HG03342 (cell line): ENCODE measurements at regions not wholly inside any gene's neighbourhood (a gene's known extent, or its start where the extent isn't known, plus 50 kb on each side); places are given as distances from the start of the nearest gene placed in this dataset.
"Not testable (repeated sequence)": the region's sequence is repeated elsewhere in the genome, so short reads cannot be mapped to it uniquely, and the experiment has no call there.

Experiments
- ATAC-seq: cut with Tn5 transposase; IDR thresholded peaks from one replicate; pipeline ENCODE4 v1.9.1; 2021; ENCODE audit warnings: mild to moderate bottlenecking, moderate library complexity; ENCODE audit not compliant: unreplicated experiment

DNA sequence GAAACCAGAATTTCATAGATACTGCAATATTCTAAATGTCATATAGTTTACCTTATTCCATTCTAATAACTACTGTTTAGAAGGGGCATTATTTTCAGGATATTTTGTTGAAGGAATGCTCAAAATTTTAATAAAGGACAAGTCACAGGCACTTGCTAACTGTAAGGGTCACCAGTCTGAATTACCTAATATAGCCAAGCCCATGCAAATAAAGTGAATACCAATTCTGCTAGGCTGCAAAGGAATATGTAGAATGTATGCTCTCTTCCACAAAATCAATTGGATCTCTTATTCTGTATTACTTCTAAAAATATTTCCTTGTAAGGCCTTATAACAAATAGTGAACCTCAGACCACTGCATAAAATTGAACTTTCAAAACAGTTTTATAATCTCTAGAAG is 52.3 kb upstream of the FAT4 start:
- no peak for ATAC-seq

DNA sequence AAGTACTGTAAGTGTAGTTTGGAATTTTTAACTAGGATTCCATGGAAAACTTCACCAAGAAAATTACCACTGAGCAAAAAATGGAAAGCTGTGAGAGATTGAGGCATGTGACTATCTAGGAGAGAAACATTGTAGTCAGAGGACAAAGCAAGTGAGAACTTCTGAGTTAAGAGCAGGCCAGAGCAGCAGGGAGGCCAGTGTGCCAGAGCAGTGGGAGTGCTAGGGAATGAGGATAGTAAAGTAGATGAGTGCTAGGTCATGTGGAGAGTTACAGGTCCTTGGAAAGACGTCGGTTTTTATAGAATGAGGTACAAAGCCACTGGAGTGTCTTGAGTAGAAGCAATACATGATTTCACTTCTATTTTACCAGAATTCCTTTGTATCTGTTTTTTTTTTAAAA is 52.7 kb upstream of the FAT4 start:
- ATAC-seq = no peak

DNA sequence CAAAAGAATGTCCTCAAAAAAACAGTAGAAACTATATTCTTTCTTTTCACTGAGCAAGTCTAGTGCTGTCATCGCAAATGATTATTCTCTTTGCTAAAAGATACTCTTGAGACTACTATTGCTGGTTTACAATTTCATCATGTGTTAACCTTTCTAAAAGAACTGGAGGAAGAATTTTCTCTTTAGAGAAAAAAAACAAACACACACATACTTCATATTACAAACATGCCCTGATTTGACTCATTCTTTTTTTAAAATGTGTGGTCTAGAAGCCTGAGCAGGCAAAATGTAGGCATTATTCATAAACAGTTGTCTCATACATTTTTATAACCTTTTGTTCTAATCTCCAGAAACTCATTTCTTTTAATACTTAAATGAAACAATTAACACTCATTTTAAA is 60.6 kb upstream of the FAT4 start:
- ATAC-seq = no peak

DNA sequence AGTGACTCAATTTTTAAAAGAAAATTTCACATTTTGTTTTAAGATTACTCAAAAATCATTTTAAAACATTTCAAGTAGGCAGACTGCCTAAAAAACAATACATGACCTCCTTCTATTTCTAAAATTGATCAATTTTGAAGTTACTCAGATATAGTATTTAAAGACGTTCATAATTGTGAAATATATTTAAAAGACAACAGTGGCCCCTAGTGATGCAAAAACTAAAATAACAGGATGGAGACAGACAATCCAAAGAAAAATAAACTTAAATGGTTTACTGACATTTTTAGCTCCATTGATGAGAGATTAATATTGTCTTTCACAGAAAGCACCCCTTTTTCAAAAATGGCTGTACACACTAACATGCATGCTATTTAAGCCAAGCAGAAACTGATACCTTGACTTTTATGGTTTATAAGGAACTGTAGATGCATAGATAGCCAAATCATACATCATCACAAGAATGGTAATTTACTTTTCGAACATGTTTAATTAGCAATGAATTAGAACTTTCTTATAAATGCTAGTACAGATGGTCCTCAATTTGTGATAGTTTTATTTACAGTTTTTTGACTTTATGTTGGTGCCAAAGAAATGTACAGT is 69.8 kb upstream of the FAT4 start:
- no peak for ATAC-seq

DNA sequence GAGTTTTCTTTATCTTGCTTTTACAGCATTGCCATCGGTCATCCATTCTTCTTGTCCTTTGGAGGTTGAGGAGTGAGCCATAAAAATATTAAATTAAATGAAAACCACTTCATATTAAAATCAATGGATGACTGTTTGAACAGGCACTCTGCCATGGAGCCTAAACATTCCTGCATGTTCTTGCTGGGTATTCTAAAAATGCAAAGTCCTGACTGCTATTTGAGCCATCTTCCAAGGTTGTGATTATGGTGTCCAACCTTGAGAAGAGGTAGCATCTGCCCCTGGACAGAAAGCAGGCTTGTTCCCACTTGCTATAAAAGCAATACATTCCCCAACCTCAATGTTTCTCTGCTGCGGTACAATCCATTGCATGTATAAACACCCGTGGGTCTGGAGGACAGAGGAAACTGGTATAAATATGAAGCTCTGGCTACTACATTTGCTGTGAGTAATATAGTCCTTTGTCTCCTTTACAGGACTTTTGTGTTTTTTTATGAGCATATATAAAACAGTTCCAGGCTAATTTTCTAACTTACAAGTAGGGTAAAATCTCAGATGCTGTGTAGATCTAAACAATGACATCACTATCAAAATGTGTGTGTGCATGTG is 70.9 kb upstream of the FAT4 start:
- no peak for ATAC-seq

DNA sequence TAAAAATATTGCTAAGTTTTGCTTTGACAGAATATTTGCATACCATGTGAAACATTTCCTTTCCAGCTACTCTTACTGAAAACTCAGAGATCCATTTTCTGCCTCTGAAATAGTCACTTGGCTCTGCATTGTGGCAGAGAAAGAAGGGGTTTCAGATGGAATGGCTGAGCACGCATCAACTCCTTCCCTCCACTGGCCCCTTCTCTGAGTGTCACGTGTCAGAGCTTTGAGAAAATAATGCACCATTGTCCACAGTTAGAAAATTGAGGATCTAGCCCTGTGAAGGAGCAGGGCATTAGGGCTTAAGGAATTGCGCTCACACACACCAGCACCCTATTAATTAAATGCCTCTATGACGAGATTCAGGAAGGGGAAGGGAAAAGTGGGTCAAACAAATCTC is 78.8 kb upstream of the FAT4 start:
- ATAC-seq = no peak

DNA sequence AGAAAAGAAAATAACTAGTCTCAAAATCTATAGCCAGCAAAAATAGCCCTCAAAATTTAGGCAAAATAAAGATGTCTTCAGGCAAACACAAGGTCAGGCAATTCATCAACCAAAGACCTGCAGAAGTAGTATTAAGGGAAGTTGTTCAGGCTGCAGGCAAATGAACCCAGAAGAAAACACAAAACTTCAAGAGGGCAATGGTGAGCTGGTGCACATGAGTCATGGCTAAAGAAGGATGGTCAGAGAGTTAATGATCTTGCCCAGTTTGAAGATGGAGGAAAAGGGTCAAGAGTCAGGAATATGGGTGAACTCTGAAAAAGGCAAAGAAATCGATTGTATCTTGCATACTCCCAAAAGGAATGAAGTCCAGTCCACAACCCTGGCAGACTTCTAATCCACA is 83.1 kb upstream of the FAT4 start:
- ATAC-seq = no peak

DNA sequence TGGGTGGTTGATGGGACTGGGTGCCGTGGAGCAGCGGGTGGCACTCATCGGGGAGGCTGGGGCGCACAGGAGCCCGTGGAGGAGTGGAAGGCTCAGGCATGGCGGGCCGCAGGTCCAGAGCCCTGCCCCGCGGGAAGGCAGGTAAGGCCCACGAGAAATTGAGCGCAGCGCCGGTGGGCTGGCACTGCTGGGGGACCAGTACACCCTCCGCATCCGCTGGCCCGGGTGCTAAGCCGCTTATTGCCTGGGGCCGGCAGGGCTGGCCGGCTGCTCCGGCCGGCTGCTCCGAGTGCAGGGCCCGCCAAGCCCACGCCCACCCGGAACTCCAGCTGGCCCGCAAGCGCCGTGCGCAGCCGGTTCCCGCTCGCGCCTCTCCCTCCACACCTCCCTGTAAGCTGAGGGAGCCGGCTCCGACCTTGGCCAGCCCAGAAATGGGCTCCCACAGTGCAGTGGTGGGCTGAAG is 85.1 kb upstream of the FAT4 start:
- no peak for ATAC-seq

DNA sequence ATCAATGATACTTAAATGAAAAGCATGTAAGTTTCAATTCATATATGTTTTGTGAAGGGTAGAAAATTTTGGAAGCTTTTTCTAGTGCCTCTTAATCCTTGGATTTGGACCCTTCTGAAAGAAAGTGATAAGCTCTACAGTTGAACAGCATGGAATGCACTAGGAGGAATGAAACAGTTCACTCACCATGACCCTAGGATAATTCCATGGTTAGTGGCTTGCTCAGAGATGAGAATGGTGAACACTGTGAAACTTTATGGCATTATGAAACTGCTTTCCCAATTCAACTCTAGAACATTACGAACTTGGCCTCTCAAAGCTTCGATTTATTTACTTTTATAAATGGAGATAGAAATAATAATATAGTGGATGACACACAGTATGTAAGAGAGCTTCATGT is 88.9 kb upstream of the FAT4 start:
- ATAC-seq = no peak

DNA sequence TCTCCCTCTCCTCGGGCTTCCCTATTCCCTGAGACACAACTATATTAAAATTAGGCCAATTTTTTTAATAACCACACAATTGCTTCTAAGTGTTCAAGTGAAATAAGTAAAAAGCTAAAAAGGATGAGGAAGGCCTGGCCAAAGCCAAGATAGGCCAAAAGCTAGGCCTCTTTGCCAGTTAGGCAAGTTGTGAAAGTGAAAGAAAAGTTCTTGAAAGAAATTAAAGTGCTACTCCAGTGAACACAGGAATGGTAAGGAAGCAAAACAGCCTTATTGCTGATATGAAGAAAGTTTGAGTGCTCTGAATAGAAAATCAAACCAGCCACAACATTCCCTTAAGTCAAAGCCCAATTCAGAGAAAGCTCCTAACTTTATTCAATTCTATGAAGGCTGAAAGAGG is 114.2 kb upstream of the FAT4 start:
- ATAC-seq = no peak

DNA sequence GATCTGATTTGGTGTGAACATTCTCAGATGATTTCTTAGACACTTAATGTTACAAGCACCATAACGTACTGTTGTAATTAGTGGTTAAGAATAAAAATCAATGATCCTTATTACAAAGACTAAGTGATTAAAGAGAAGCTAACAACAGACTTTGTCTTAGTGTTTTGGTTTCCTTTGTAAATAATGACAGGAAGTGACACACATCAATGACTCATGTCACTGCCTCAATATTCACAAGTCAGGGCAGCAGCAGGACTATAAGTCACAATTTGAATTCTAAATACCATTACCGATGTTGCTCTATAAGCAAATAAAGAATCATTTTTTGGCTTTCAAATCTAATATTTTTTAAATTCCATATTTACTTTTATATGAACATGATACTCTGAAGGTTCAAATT is 115.8 kb upstream of the FAT4 start:
- no peak for ATAC-seq

DNA sequence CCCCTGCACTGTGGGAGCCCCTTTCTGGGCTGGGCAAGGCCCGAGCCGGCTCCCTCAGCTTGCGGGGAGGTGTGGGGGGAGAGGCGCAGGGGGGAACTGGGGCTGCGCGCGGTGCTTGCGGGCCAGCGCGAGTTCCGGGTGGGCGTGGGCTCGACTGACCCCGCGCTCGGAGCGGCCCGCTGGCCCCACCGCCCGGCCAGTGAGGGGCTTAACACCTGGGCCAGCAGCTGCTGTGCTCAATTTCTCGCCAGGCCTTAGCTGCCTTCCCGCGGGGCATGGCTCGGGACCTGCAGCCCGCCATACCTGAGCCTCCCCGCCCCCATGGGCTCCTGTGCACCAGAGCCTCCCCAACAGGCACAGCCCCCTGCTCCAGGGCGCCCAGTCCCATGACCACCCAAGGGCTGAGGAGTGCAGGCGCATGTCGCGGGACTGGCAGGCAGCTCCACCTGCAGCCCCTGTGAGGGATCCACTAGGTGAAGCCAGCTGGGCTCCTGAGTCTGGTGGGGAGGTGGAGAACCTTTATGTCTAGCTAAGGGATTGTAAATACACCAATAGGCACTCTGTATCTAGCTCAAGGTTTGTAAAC is 122.8 kb upstream of the FAT4 start:
- not testable (repeated sequence) for ATAC-seq

DNA sequence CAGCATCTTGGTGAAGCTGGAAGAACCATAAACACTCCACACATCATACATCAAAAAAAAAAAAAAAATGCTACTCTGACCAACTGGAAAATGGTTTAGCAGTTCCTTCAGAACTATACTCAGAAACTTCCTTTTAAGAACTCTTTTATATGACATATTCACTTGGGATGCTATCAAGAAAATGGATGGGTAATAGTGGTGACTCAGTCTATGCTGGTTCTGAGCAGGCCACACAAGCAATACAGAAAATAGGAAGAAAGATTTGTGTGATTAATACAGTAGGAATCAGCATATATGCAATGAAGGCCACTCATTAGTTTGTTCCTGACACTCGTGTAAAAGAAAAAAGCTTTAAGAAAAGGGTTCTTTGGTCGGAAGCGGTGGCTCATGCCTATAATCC is 123.5 kb upstream of the FAT4 start:
- ATAC-seq = no peak

DNA sequence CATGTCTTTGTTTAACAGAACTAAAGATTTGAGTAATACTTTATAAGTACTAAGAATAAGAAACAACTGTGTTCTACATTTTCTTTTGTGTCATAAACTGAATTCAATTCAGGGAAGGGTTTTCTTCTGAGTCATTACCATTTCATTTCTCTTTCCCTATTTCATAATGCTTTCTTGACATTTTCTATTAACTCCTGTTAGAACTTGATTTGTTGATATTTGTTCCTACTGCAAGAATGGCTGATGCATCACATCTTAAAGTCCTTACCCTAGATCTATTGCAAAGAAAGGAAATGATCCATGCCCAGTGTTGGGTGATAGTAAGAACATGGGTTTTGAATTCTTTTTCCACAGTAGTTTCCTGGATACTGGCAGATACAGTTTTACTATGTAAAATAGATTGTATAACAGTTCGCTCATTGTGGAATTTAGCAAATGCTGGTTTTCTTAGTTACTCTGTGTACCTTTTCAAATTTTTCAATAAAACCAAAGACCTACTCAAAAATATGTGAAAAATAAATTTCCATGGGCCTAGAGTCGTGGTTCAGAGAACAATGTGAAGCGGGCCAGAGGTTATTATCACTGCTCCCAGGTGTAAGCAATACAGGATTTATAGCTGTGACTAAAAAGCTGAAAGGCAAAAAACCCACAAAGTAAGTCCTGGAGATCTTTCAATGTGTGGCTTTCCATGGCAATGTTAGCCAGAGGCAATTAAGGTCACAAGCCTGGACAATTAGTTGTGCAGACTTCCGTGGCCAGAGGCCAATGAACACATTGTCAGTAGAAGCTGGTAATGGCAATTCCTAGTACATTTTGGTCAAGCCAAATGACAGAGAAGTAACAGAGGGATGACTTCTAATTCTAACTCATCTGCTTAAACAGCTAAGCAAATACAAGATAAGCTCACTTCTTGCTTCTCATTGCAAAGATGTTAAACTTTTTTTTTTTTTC is 127.3 kb upstream of the FAT4 start:
- no peak for ATAC-seq

DNA sequence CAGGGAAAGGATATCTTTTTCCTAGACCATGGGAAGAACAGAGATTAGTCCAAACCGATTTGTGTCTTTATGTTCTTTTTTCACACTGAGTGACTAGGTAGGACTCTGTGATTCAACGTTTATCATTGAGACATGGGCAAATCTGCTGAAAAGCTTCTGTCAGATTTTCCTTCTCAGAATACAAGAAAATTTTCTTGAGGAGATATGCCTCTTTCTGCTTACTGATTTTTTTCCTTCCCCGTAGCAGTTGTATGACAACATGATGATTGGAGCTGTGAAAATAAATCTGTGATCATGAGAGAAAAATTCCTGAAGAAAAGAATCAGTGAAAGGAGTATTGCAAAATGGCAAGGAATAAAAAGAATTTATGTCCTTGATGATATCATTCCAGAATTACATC is 130.6 kb upstream of the FAT4 start:
- ATAC-seq = no peak

DNA sequence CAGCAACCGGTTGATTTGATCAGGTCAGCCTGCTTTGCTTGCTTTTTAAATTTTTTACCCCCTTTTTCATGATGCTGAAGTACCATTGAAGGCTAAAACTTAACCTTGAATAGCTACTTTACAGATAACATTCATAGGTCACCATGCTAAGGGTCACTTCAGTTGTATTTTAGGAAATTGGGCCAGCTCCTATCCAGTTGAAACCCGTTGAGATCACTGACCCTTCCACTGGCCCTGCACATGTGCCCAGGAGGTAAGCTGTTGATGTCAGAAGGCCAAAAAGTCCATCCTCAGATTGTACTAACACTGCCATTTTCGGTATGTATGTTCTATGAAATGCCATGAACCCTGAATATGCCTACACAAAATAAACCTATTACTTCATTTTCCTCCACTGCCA is 133.0 kb upstream of the FAT4 start:
- no peak for ATAC-seq

DNA sequence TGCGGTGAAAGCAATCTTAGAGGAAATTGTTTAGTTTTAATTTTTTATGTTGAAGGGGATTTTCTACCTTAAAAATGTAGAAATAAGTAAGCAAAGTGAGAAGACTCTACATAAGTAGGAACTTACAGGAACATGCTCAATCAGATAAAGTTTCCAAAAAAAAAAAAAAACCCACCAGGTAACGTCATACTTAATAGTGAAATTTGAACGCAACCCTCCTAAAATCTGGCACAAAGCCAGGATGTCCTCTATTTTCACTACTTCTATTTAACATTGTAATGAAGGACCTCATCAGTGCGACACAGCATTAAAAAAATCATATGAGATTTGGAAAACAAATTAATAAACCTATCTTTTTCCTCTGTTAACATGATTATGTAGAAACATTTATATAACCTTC is 135.0 kb upstream of the FAT4 start:
- ATAC-seq = no peak

DNA sequence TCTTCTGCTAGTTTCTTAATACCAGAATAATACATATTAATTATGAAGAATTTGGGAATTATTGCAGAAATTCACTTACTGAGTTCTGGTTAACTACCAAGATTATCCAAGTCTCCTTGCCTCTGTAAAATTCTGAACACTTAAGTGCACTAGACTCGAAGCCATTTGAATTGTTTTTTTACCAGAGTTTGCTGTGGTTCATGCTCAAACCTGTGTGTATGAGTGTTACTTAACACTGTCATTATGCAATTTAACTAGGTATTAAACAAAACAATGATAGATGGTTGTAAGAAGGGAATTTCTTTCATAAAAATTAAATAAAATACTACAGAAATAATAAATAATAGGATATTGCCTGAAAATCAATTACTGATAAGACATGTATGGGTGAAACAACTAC is 145.6 kb upstream of the FAT4 start:
- no peak for ATAC-seq

DNA sequence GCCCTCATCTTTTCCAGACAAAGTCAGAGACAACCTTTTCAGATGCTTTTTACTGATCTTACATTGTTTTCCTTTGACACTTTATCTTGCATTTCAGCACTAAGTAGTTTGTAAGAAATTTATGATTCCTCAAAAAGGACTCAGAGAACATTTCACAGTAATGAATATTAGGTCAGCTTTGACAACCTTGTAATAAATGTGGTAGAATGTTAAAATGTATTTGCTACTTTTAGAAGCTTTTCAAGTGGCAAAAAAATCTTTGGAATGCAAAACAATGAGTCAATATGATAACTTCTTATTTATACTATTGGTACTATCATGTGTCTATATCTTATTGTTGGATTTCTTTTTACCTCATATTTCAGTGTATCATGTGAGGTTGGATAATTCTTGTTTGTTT is 146.2 kb upstream of the FAT4 start:
- ATAC-seq = no peak

DNA sequence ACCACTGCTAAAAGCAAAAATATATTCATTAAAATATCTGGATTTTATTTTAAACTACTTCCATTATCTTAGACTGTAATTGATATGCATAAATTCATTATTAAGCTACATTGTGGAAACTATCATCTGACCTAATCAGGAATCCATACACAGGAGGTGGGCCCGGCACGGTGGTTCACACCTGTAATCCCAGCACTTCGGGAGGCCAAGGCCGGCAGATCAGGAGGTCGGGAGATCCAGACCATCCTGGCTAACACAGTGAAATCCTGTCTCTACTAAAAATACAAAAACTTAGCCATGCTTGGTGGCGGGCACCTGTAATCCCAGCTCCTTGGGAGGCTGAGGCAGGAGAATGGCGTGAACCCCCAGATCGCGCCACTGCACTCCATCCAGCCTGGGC is 148.7 kb upstream of the FAT4 start:
- not testable (repeated sequence) for ATAC-seq

DNA sequence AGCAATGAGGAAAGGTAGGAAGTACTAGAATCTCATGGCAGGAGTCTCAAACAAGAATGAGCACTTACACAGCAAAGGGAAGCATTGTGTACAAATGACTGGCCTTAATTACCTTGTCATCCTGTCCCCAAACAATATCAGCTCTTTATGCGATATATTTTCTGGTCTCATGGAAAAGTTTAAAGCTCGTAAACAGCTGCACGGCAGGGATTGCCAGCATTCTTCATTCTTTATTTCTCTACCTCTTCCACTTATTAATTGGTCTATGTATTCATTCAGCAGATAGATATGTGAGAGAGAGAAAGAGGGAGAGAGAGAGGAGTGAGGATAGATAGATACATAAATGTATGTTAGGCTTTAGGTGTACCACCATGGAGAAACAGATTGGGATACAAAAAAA is 155.8 kb upstream of the FAT4 start:
- ATAC-seq = no peak

DNA sequence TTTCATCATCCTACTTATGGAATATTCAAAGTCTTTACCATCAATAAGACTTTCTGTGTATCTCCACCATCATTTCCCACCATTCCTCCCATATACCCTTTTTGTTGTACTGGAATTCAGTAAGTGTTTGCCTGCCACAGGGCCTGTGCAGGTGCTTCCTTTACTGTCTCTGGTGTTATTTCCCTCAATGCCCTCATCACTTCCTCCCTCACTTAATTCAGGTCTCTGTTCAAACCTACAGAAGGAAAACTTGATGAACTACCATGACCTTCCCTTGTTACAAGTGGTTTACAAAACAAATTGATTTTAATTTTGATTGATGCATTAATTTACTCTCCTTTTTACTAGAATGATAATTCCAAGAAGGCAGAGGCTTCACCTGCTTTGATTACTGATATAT is 159.5 kb upstream of the FAT4 start:
- no peak for ATAC-seq
